ENCODE measurements at regions not wholly inside any gene's neighbourhood (a gene's known extent, or its start where the extent isn't known, plus 50 kb on each side); places are given as distances from the start of the nearest gene placed in this dataset.
A peak's percentile ranks its signal among the peaks of the same experiment; 100 is the strongest.
"Not testable (repeated sequence)": the region's sequence is repeated elsewhere in the genome, so short reads cannot be mapped to it uniquely, and the experiment has no call there.

GRCh38 chr3:75193797-75194196 is 470.3 kb upstream of the FRG2C start:
- Histone ChIP-seq H3K4me3 (no peak overlapping the region), H3K36me3 (no peaks in the 10 kb centered on the region), H3K27me3 (no peaks in the 10 kb centered on the region), H3K9me3 (no peaks in the 10 kb centered on the region)
- no peak for DNase-seq

- not testable (repeated sequence) for H3K9me3 ChIP-seq, H3K36me3 ChIP-seq, H3K27me3 ChIP-seq, H3K4me3 ChIP-seq, DNase-seq
Measured at GRCh38 chr3:75214332-75214731, 449.8 kb upstream of the FRG2C start.

- no peak for DNase-seq
- H3K27me3 ChIP-seq: no peaks in the 10 kb centered on the region
- no peak overlapping the region for H3K4me3 ChIP-seq
- H3K36me3 ChIP-seq: no peaks in the 10 kb centered on the region
- H3K9me3 ChIP-seq: no peaks in the 10 kb centered on the region
Measured at GRCh38 chr3:75218577-75218976, 445.6 kb upstream of the FRG2C start.

- Histone ChIP-seq H3K27me3 (no peaks in the 10 kb centered on the region), H3K36me3 (no peaks in the 10 kb centered on the region), H3K9me3 (no peaks in the 10 kb centered on the region), H3K4me3 (no peak overlapping the region)
- DNase-seq: no peak
Measured at GRCh38 chr3:75220932-75221331, 443.2 kb upstream of the FRG2C start.

- H3K4me3 ChIP-seq: no peak overlapping the region
- H3K9me3 ChIP-seq: no peaks in the 10 kb centered on the region
- H3K27me3 ChIP-seq: no peaks in the 10 kb centered on the region
- peak; percentile 1 for DNase-seq
- H3K36me3 ChIP-seq: no peaks in the 10 kb centered on the region
Measured at GRCh38 chr3:75224412-75224811, 439.7 kb upstream of the FRG2C start.

GRCh38 chr3:75232216-75232615 is 431.9 kb upstream of the FRG2C start:
- no peak for DNase-seq
- H3K4me3 ChIP-seq: no peak overlapping the region
- H3K27me3 ChIP-seq: no peaks in the 10 kb centered on the region
- H3K36me3 ChIP-seq: no peaks in the 10 kb centered on the region
- no peaks in the 10 kb centered on the region for H3K9me3 ChIP-seq

GRCh38 chr3:75235631-75236030 is 428.5 kb upstream of the FRG2C start:
- Histone ChIP-seq H3K36me3 (no peaks in the 10 kb centered on the region), H3K27me3 (no peaks in the 10 kb centered on the region), H3K4me3 (no peak overlapping the region), H3K9me3 (no peaks in the 10 kb centered on the region)
- DNase-seq: no peak

- H3K4me3 ChIP-seq: no peak overlapping the region
- H3K9me3 ChIP-seq: no peaks in the 10 kb centered on the region
- no peaks in the 10 kb centered on the region for H3K36me3 ChIP-seq
Measured at GRCh38 chr3:75237053-75237452, 427.1 kb upstream of the FRG2C start.

GRCh38 chr3:75237477-75237876 is 426.7 kb upstream of the FRG2C start:
- Histone ChIP-seq H3K36me3 (no peaks in the 10 kb centered on the region), H3K4me3 (no peak overlapping the region), H3K27me3 (no peaks in the 10 kb centered on the region), H3K9me3 (no peaks in the 10 kb centered on the region)
- DNase-seq: no peak

More at GRCh38 chr3:75237053-75237452, 427.1 kb upstream of the FRG2C start:
- no peak for DNase-seq
- no peaks in the 10 kb centered on the region for H3K27me3 ChIP-seq

GRCh38 chr3:75241226-75241962 is 422.7 kb upstream of the FRG2C start:
- not testable (repeated sequence) for H3K9me3 ChIP-seq, H3K36me3 ChIP-seq, H3K27me3 ChIP-seq, DNase-seq, H3K4me3 ChIP-seq

- Histone ChIP-seq H3K4me3 (no peak overlapping the region), H3K36me3 (no peaks in the 10 kb centered on the region), H3K9me3 (no peaks in the 10 kb centered on the region), H3K27me3 (no peaks in the 10 kb centered on the region)
- no peak for DNase-seq
Measured at GRCh38 chr3:75242012-75242735, 422.0 kb upstream of the FRG2C start.

GRCh38 chr3:75248974-75249373 is 415.2 kb upstream of the FRG2C start:
- no peaks in the 10 kb centered on the region for H3K27me3 ChIP-seq
- H3K4me3 ChIP-seq: no peak overlapping the region
- H3K9me3 ChIP-seq: no peaks in the 10 kb centered on the region
- DNase-seq: no peak
- H3K36me3 ChIP-seq: no peaks in the 10 kb centered on the region

- no peak for DNase-seq
- H3K27me3 ChIP-seq: no peaks in the 10 kb centered on the region
- H3K4me3 ChIP-seq: no peak overlapping the region
- no peaks in the 10 kb centered on the region for H3K36me3 ChIP-seq
- no peaks in the 10 kb centered on the region for H3K9me3 ChIP-seq
Measured at GRCh38 chr3:75254685-75255084, 409.4 kb upstream of the FRG2C start.

- not testable (repeated sequence) for DNase-seq, H3K4me3 ChIP-seq, H3K27me3 ChIP-seq, H3K9me3 ChIP-seq, H3K36me3 ChIP-seq
Measured at GRCh38 chr3:75258825-75259683, 405.1 kb upstream of the FRG2C start.

- not testable (repeated sequence) for H3K36me3 ChIP-seq, DNase-seq, H3K9me3 ChIP-seq, H3K4me3 ChIP-seq, H3K27me3 ChIP-seq
Measured at GRCh38 chr3:75260975-75261374, 403.2 kb upstream of the FRG2C start.

- Histone ChIP-seq H3K9me3 (no peaks in the 10 kb centered on the region), H3K4me3 (no peak overlapping the region), H3K27me3 (no peaks in the 10 kb centered on the region), H3K36me3 (no peaks in the 10 kb centered on the region)
- DNase-seq: no peak
Measured at GRCh38 chr3:75262661-75263060, 401.5 kb upstream of the FRG2C start.

- Histone ChIP-seq H3K27me3 (no peaks in the 10 kb centered on the region), H3K4me3 (no peak overlapping the region), H3K36me3 (no peaks in the 10 kb centered on the region), H3K9me3 (no peaks in the 10 kb centered on the region)
- DNase-seq: no peak
Measured at GRCh38 chr3:75265897-75266296, 398.2 kb upstream of the FRG2C start.

Data from MG63 (cell line).